NT2/D1 (cell line): ENCODE measurements at regions not wholly inside any gene's neighbourhood (a gene's known extent, or its start where the extent isn't known, plus 50 kb on each side); places are given as distances from the start of the nearest gene placed in this dataset.

Experiments
- SUZ12 ChIP-seq: IDR thresholded peaks from 2 replicates; pipeline ENCODE4 v1.6.1; 2011; ENCODE audit not compliant: insufficient read length, insufficient read depth; ENCODE audit errors: extremely low read depth
- YY1 ChIP-seq: IDR thresholded peaks from 2 replicates; pipeline ENCODE4 v1.6.1; 2011; ENCODE audit not compliant: insufficient read length, insufficient read depth
- ZNF274 ChIP-seq: IDR thresholded peaks from 2 replicates; pipeline ENCODE4 v1.6.1; 2011; ENCODE audit warnings: mild to moderate bottlenecking, low read depth, low read length

DNA sequence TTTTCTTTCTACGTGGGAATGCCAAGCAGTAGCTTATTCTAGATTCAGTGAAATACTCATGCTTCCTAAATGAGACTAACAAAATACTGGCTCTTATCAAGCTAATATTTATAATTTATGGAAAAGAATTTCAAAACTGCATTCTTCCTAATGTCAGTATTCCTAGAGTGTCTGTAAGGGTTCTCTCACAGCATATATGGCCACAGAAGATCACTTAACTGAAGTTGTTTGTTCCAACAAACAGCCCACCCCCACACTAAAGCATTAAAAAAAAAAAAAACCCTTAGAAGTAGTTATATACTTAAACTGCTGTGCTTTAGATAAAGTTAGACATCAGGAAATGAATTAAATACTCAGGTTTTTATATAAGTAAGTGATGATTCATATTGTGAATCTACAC lies 247.7 kb upstream of the HSF2 start:
- TF ChIP-seq SUZ12 (no peak), ZNF274 (no peak), YY1 (no peak)
